T-helper 2 cell treated with Interferon-gamma antibody and Interleukin-4, amounts not matched to agents 5 μg/mL and 100 μg/mL, for 36 hours (primary cell): ENCODE measurements at regions not wholly inside any gene's neighbourhood (a gene's known extent, or its start where the extent isn't known, plus 50 kb on each side); places are given as distances from the start of the nearest gene placed in this dataset.

ENCODE experiments used
- DNase-seq: peaks from one replicate; pipeline ENCODE4 v3.0.0; 2021; ENCODE audit warnings: low spot score
- H3K27ac Mint-ChIP-seq: one replicate; pipeline ENCODE4 v1.8.0; 2021; ENCODE audit warnings: mild to moderate bottlenecking, mixed read lengths
- H3K27me3 Mint-ChIP-seq: one replicate; pipeline ENCODE4 v1.8.0; 2021; ENCODE audit warnings: low read depth, mixed read lengths
- H3K36me3 Mint-ChIP-seq: one replicate; pipeline ENCODE4 v1.8.0; 2021; ENCODE audit warnings: low read depth, mixed read lengths
- H3K4me1 Mint-ChIP-seq: one replicate; pipeline ENCODE4 v1.8.0; 2021; ENCODE audit warnings: low read depth, mixed read lengths
- H3K4me3 Mint-ChIP-seq: one replicate; pipeline ENCODE4 v1.8.0; 2022; ENCODE audit warnings: mild to moderate bottlenecking, moderate library complexity, mixed read lengths
- H3K9me3 Mint-ChIP-seq: one replicate; pipeline ENCODE4 v1.8.0; 2021; ENCODE audit warnings: mixed read lengths

- no peaks in the 10 kb centered on the region for H3K4me1 Mint-ChIP-seq
- H3K27me3 Mint-ChIP-seq, result no peaks in the 10 kb centered on the region
- no peaks in the 10 kb centered on the region for H3K36me3 Mint-ChIP-seq
- no peak for DNase-seq
- no peak overlapping the region for H3K27ac Mint-ChIP-seq
- H3K4me3 Mint-ChIP-seq, result no peak overlapping the region
- H3K9me3 Mint-ChIP-seq, result no peaks in the 10 kb centered on the region
Observed at GRCh38 chr11:16408619-16409018, 52.3 kb upstream of the SOX6 start.

- Mint-ChIP-seq H3K9me3 (no peaks in the 10 kb centered on the region), H3K4me1 (no peaks in the 10 kb centered on the region), H3K36me3 (no peaks in the 10 kb centered on the region), H3K27ac (no peak overlapping the region), H3K4me3 (no peak overlapping the region), H3K27me3 (no peaks in the 10 kb centered on the region)
- no peak for DNase-seq
Observed at GRCh38 chr11:16406226-16406625, 49.9 kb upstream of the SOX6 start.
